ENCODE measurements at regions not wholly inside any gene's neighbourhood (a gene's known extent, or its start where the extent isn't known, plus 50 kb on each side); places are given as distances from the start of the nearest gene placed in this dataset.
"Not testable (repeated sequence)": the region's sequence is repeated elsewhere in the genome, so short reads cannot be mapped to it uniquely, and the experiment has no call there.

GRCh38 chr21:8757399-8758093 lies 1763.8 kb upstream of the TPTE start:
- not testable (repeated sequence) for DNase-seq

- DNase-seq: not testable (repeated sequence)
Observed at GRCh38 chr21:8758921-8759367, 1762.4 kb upstream of the TPTE start.

- DNase-seq: not testable (repeated sequence)
Observed at GRCh38 chr21:8762241-8762640, 1759.1 kb upstream of the TPTE start.

GRCh38 chr21:8764416-8764815 lies 1757.0 kb upstream of the TPTE start:
- not testable (repeated sequence) for DNase-seq

GRCh38 chr21:8766142-8766541 lies 1755.2 kb upstream of the TPTE start:
- not testable (repeated sequence) for DNase-seq

- not testable (repeated sequence) for DNase-seq
Observed at GRCh38 chr21:8772910-8773514, 1748.4 kb upstream of the TPTE start.

GRCh38 chr21:8775591-8776215 lies 1745.7 kb upstream of the TPTE start:
- DNase-seq: not testable (repeated sequence)

GRCh38 chr21:8777260-8777659 lies 1744.1 kb upstream of the TPTE start:
- not testable (repeated sequence) for DNase-seq

GRCh38 chr21:8778323-8779085 lies 1742.9 kb upstream of the TPTE start:
- DNase-seq: not testable (repeated sequence)

GRCh38 chr21:8812840-8813239 lies 1708.5 kb upstream of the TPTE start:
- not testable (repeated sequence) for DNase-seq

- DNase-seq: peak; percentile 1
Observed at GRCh38 chr21:8834264-8834663, 1687.1 kb upstream of the TPTE start.

Data from effector CD4-positive, alpha-beta T cell (primary cell).